GM12865 (cell line): ENCODE measurements at regions not wholly inside any gene's neighbourhood (a gene's known extent, or its start where the extent isn't known, plus 50 kb on each side); places are given as distances from the start of the nearest gene placed in this dataset.

ENCODE experiments used
- DNase-seq: peaks from one replicate; pipeline ENCODE4 v3.0.0; 2010; ENCODE audit warnings: low read depth
- H3K4me3 ChIP-seq: 2 replicates; pipeline ENCODE4 v1.5.1; 2011; ENCODE audit warnings: mild to moderate bottlenecking, low read depth, low read length, control low read depth
- CTCF ChIP-seq: IDR thresholded peaks from 2 replicates; pipeline ENCODE4 v1.5.1; 2011; ENCODE audit warnings: low read length, control low read depth, low read depth, inconsistent platforms; ENCODE audit not compliant: insufficient read depth; ENCODE audit errors: missing control alignments

GRCh38 chr6:21382821-21383449, 210.6 kb upstream of the SOX4 start:
- TF ChIP-seq CTCF, result no peak
- no peak overlapping the region for H3K4me3 ChIP-seq
- DNase-seq, result peak; percentile 28

DNA sequence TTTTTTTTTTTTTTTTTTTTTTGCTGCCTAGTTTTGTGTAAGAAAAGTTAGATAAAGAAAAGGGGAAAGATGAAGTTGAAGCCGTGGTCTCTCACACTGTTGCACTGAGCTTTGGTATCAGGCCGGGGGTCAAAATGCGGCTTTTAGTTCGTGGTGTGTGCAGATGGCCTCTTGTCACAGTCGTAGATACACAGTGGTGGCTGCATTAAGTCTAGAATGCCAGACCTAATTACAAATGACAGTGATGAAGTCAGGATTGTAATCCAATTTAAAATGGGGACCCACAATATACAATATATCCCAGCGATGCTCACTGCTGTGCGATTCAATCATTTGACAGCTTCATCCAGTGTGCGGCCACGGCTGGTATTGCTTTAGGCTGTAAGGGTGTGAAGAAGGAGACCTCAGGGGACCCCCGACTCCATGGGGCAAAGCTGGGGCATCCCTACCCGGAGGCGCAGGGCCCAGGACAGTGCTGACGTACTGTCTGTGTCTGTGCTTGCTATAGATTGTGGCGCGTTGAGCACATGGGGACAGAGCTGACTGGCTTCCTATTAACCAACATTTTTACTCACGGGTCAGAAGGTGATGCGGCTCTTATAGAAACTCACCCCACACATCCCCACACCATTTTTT, 210.0 kb upstream of the SOX4 start:
- no peak for DNase-seq
- H3K4me3 ChIP-seq, result no peak overlapping the region
- no peak for TF ChIP-seq CTCF

DNA sequence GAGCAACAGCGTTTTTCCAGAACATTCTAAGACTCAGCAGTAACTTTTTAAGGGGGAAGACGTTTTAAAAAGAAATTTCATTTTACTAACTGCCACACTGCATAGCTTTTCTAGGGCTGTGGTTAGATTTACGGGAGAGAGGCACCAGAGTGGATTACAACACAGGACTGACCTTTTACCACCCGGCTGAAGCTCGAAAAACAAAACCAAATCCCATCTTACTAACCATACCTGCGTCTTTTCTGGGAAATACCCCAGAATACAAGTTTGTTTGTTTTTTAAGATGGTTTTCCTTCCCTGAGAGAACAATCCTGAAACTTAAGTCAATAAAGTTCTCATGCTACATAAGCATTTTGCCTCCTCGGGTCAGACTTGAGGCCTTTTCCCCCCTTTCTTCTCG, 209.3 kb upstream of the SOX4 start:
- no peak for TF ChIP-seq CTCF
- H3K4me3 ChIP-seq, result no peak overlapping the region
- DNase-seq, result no peak

- no peak for TF ChIP-seq CTCF
- no peak overlapping the region for H3K4me3 ChIP-seq
- DNase-seq, result no peak
Measured at GRCh38 chr6:21386744-21387143, 206.8 kb upstream of the SOX4 start.

GRCh38 chr6:21390532-21391213, 202.9 kb upstream of the SOX4 start:
- no peak for DNase-seq
- TF ChIP-seq CTCF, result no peak
- H3K4me3 ChIP-seq, result no peak overlapping the region

GRCh38 chr6:21392177-21392576, 201.4 kb upstream of the SOX4 start:
- DNase-seq, result no peak
- no peak overlapping the region for H3K4me3 ChIP-seq
- no peak for TF ChIP-seq CTCF
